HG03025 (cell line): ENCODE measurements at regions not wholly inside any gene's neighbourhood (a gene's known extent, or its start where the extent isn't known, plus 50 kb on each side); places are given as distances from the start of the nearest gene placed in this dataset.
"Not testable (repeated sequence)": the region's sequence is repeated elsewhere in the genome, so short reads cannot be mapped to it uniquely, and the experiment has no call there.

Source experiments
- ATAC-seq: cut with Tn5 transposase; IDR thresholded peaks from one replicate; pipeline ENCODE4 v1.9.1; 2021; ENCODE audit warnings: mild to moderate bottlenecking, moderate library complexity; ENCODE audit not compliant: unreplicated experiment, low FRiP score

- ATAC-seq = no peak
Observed at GRCh38 chr13:73171926-73172325, 113.1 kb downstream of the KLF5 start.

DNA sequence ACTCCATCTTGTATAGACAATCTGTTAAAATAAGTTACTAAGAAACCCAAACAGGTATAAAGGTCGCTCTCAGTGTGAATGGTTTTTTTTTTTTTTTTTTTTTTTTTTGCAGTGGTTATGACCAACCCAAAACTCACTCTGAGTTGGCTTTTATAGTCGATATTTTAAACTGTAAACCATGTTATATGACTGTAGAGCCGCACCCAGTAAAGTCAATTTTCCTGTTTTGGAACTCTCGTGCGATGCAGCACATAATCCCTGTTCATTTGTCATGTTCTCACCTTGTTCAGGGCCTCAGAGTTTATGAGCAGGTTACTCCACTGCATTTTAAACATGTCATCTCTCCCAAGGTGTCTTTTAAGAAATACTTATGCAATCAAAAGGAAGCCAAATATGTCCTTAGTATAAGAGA is 112.5 kb downstream of the KLF5 start:
- ATAC-seq = no peak

GRCh38 chr13:73169971-73170370 is 111.2 kb downstream of the KLF5 start:
- ATAC-seq = no peak

GRCh38 chr13:73168953-73169401 is 110.2 kb downstream of the KLF5 start:
- ATAC-seq = no peak

DNA sequence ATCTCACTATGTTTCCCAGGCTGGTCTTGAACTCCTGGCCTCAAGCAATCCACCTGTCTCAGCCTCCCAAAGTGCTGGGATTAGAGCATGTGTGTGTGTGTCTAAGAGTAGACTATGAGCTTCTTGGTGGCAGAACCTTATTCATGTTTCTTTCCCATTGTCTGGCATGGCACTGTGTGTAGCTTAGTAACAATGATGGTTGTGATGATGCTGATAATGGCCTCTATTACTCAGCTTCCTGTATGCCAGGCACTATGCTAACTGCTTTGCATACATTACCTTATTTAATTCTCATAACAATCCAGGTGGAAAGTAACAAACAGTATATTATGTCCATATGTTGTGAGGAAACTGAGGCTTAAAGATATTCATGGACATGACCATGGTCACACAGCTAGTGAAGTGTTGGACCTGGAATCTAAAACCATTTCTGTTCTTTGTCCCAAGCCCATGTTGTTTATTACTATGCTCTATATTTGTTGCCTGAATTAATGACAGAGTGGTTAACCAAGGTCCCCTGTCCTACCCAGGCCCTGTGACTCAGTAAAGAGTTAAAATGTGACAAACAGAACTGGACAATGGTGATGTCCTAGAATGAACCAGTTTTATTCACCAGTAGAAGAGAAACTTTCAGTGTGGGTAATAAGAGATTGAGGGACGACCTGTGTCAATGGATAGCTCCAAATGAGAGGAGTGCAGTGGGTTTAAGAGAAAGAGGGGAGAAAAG is 109.6 kb downstream of the KLF5 start:
- no peak for ATAC-seq

DNA sequence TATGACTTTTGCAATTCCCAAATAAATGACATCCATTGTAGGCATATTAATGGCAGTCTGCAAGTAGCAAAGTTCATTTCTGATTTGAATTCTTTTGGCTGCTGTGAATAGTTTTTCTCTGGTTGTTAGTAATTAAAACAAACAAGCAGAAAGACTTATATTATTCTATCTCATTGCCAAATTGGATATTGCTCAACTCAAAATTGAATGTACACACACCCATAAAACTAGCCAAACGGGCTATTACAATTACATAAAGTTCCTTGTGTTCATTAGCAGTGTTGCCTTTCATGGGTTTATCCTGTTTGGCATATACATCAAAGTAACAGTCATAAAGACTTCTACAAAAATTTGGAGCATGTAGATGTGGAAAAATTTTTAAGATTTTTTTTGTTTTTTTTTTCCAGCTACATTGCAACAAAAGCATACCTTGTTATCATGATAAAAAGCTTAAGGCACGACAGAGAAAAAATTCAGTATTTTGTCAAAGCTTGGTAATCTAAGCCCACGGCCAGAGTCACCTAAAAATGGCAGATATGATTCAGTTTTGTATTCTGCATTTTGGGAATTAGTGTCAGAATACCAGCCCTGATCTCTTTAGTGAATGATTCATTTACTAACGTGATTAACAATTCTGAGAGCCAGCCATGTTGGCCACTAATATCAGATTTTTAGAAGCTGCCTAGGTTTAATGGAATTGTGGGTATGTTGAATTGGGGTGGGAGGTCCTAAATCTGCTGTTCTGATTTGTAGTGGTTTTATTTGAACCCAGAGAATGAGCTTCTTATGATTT is 108.4 kb downstream of the KLF5 start:
- ATAC-seq = no peak

DNA sequence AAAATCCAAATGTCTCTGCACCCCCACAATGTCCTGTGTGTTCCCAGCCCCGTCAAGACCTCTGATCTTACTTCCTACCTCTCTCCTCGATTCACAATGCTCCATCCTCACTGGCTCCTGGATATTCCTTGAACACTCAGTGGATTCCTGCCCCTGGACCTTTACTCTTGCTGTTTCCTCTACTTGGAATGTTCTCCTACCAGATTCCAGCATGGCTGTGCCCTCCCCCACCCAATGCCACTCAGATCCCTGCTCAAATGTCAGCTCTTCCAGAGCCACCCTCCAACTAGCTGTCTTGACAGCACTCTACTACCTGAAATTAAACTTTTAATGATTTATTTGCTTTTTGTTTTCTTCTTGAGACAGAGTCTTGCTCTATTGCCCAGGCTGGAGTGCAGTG is 107.4 kb downstream of the KLF5 start:
- ATAC-seq = no peak

GRCh38 chr13:73162912-73163911 is 104.4 kb downstream of the KLF5 start:
- ATAC-seq = no peak

- ATAC-seq = not testable (repeated sequence)
Observed at GRCh38 chr13:73160371-73161031, 101.7 kb downstream of the KLF5 start.

DNA sequence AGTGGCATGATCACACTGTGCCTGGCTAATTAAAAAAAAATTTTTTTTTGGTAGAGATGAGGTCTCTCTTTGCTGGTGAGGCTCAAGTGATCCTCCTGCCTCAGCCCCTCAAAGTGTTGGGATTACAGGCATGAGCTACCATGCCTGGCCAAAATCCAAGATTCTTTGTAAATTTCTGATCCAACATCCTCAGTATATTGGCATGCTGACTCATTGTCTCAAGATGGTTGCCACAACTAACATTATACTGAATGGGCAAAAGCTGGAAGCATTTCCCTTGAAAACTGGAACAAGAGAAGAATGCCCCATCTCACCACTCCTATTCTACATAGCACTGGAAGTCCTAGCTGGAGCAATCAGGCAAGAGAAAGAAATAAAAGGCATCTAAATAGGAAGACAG is 100.0 kb downstream of the KLF5 start:
- no peak for ATAC-seq

DNA sequence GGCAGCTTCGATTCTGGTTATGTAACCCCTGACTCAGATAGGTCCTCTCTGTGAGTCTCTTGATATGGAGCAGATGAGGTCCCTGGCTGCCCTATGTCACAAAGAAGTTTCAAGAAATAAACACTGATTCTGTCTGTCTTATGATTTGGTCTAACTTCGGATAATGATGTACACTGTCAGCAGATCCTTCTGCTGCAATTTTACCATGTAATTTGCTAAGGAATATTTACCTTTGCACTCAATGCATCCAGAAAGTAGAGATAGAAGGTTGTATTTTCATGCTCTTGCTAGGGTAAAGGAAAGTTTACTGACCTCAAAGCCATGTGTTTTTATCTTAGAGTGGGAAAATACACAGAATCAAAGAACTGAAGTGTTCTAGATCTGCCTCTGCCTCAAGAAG is 98.2 kb downstream of the KLF5 start:
- ATAC-seq = no peak

DNA sequence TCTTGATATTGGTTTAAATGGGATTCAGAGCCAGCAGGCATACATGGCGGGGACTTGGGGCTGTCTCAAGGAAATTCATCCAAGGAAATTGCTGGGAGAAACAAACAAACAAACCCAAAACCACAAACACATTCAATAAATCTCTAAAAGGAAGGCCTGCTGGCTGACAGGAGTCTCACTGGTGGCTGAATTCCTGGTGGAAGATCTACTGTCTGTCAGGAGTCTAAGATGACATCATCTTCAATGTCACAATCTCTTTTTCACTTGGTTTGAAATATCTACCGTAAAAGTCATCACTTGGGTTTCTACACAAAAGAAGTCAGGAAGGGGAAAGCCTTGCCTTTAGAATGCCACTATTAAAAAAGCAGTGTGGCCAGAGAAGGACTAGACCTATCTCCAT is 87.9 kb downstream of the KLF5 start:
- ATAC-seq = no peak

GRCh38 chr13:73142071-73142470 is 83.3 kb downstream of the KLF5 start:
- ATAC-seq = no peak

DNA sequence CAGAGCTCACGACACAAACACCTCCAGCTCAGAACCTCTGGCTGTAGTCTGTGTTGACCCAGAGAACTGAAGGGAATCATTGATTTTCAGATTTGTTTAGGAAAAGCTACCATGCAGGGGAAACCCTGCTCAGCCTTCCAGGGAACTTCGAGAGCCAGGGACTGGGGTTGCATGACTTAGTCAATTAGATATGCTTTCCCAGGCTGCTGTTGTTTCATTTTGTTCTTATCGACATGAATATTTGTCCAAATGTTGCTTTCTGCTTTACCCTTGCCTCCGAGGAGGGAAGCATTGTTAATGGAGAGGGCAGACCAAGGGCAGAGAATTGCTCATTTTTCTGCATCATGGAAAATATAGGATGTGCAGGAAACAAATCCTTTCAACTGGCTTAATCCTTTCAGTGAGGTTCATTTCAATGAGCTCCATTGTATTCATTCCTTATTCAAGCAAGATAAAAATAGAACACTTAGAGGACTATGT is 82.5 kb downstream of the KLF5 start:
- ATAC-seq = no peak

DNA sequence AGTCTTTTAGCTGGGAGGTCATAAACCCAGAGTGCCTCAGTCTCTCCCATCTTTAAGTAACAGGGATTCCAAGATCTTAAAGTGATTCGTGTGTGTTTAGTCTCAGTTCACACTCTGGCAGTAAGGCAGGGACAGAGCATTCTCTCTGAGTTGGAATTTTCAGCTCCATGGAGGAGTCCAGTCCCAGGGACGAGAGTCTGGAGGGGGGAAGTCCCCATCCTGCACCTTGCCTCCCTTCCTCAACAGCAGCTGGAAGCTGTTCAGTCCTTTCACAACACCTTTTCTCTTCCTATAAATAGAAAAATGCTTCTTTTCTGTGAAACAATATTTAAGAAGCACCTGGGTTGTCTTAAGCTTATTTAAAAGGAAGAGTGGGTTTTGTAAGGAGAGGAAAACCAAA is 82.0 kb downstream of the KLF5 start:
- ATAC-seq = no peak

- ATAC-seq = no peak
Observed at GRCh38 chr13:73138638-73139491, 80.1 kb downstream of the KLF5 start.

DNA sequence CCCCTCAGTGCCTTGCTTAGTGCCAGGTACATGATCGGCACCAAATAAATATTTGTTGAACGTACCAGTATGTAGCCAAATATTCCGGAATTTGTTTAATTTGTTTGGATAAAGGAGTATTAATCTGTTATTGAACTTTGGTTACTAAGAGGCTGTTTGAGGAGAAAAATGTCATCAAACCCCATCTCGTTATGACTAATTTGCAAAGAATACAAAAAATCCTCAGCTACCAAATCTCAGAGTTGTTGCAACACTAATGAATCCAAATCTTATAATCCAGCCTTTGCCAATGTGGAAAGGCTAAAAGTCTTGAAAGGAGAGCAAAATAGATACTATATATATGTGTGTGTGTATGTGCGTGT is 79.5 kb downstream of the KLF5 start:
- no peak for ATAC-seq

- ATAC-seq = no peak
Observed at GRCh38 chr13:73136776-73137175, 78.0 kb downstream of the KLF5 start.

- ATAC-seq = no peak
Observed at GRCh38 chr13:73133531-73133930, 74.7 kb downstream of the KLF5 start.
